ENCODE measurements at regions not wholly inside any gene's neighbourhood (a gene's known extent, or its start where the extent isn't known, plus 50 kb on each side); places are given as distances from the start of the nearest gene placed in this dataset.

- TF ChIP-seq CTCF (IDR thresholded peaks at IDR 0.05) (no peak), POLR2A (IDR thresholded peaks at IDR 0.05) (no peak), POLR2AphosphoS5 (IDR thresholded peaks at IDR 0.05; ENCODE audit: insufficient read depth in 1 of 2, low read depth in 1 of 2) (no peak)
Measured at GRCh38 chr3:102124704-102125103, 275.4 kb downstream of the NFKBIZ start.
